ENCODE measurements at regions not wholly inside any gene's neighbourhood (a gene's known extent, or its start where the extent isn't known, plus 50 kb on each side); places are given as distances from the start of the nearest gene placed in this dataset.

- Histone ChIP-seq H3K9me3 (ENCODE audit: control insufficient read depth in 1 of 2, insufficient read depth in 1 of 2, low read depth in 1 of 2, low read length in 2 of 2) (no peaks in the 10 kb centered on the region), H3K9ac (ENCODE audit: low read length) (no peak overlapping the region), H4K20me1 (ENCODE audit: insufficient read depth) (no peaks in the 10 kb centered on the region), H3K27me3 (ENCODE audit: insufficient read depth, low read length) (no peaks in the 10 kb centered on the region), H3K27ac (ENCODE audit: low read depth, low read length) (no peak overlapping the region), H3K4me2 (ENCODE audit: low read length) (no peak overlapping the region), H3K4me3 (replicated peaks in 1 of 2; ENCODE audit: low read depth in 1 of 2, low read length in 2 of 2) (no peak overlapping the region), H3K4me1 (ENCODE audit: control insufficient read depth in 1 of 2, insufficient read depth in 2 of 2, low read length in 2 of 2) (no peaks in the 10 kb centered on the region), H3K79me2 (ENCODE audit: insufficient read depth, low read length) (no peaks in the 10 kb centered on the region), H3K9me2 (ENCODE audit: insufficient read depth) (no peaks in the 10 kb centered on the region), H2AFZ (ENCODE audit: low read depth, low read length, poor library complexity, severe bottlenecking) (no peak overlapping the region), H3K36me3 (ENCODE audit: control insufficient read depth in 1 of 2, insufficient read depth in 2 of 2, low read length in 2 of 2) (no peaks in the 10 kb centered on the region)
- BruUV-seq (replicated peaks): no TSS peak
- intact Hi-C loops (cut with micrococcal nuclease): no loop called here
- ChIA-PET RAD21 (ENCODE audit: low non-redundant PET in 1 of 2, low total read pairs in 2 of 2, uncharacterized antibody in 2 of 2, unreplicated experiment in 2 of 2) (no interaction called here), POLR2A (no interaction called here), CTCF (no interaction called here)
- no peak for TF ChIP-seq ELF1 (IDR thresholded peaks at IDR 0.05; ENCODE audit: borderline replicate concordance, low read depth)
- no peak for TF ChIP-seq CTCF (IDR thresholded peaks at IDR 0.05 in 2 of 3, conservative IDR thresholded peaks at IDR 0.05 in 1 of 3; ENCODE audit: borderline replicate concordance in 1 of 3, insufficient read depth in 1 of 3, low read depth in 2 of 3, low read length in 2 of 3)
- TF ChIP-seq ATF3 (IDR thresholded peaks at IDR 0.05): no peak
- no peak for TF ChIP-seq FOSL1 (IDR thresholded peaks at IDR 0.05; ENCODE audit: low read depth)
- TF ChIP-seq CEBPB (IDR thresholded peaks at IDR 0.05; ENCODE audit: low read depth): no peak
- TF ChIP-seq MAX (IDR thresholded peaks at IDR 0.05): no peak
- TF ChIP-seq EZH2 (IDR thresholded peaks at IDR 0.05): no peak
- TF ChIP-seq JUND (IDR thresholded peaks at IDR 0.05): no peak
- TF ChIP-seq ZNF274 (IDR thresholded peaks at IDR 0.05; ENCODE audit: low read depth, low read length): no peak
- TF ChIP-seq RAD21 (IDR thresholded peaks at IDR 0.05; ENCODE audit: low read depth): no peak
- no peak for TF ChIP-seq POLR2A (IDR thresholded peaks at IDR 0.05; ENCODE audit: borderline replicate concordance, extremely low read depth, insufficient read depth, insufficient read length)
- TF ChIP-seq SIN3A (IDR thresholded peaks at IDR 0.05; ENCODE audit: low read depth): no peak
- TF ChIP-seq EGR1 (IDR thresholded peaks at IDR 0.05; ENCODE audit: low read depth): no peak
- TF ChIP-seq POLR2AphosphoS5 (IDR thresholded peaks at IDR 0.05; ENCODE audit: low read depth, low read length): no peak
- no peak for TF ChIP-seq YY1 (IDR thresholded peaks at IDR 0.05; ENCODE audit: extremely low read depth, insufficient replicate concordance, low read depth, low read length)
- TF ChIP-seq ZFX (IDR thresholded peaks at IDR 0.05): no peak
- no peak for TF ChIP-seq ZBTB33 (IDR thresholded peaks at IDR 0.05; ENCODE audit: extremely low read depth, insufficient replicate concordance, low read length)
- no peak for TF ChIP-seq TCF7L2 (IDR thresholded peaks at IDR 0.05; ENCODE audit: borderline replicate concordance, extremely low read depth, insufficient read depth, insufficient read length)
- no peak for TF ChIP-seq CBX3 (IDR thresholded peaks at IDR 0.05; ENCODE audit: low read depth)
- TF ChIP-seq REST (IDR thresholded peaks at IDR 0.05; ENCODE audit: low read depth): no peak
- DNase-seq (ENCODE audit: low read depth, low spot score) (no peak), ATAC-seq (no peak)
These were observed 1345.6 kb downstream of the PCDH18 start for GRCh38 chr4:136186650-136187049.

Data from HCT116 (cell line).